Retinal pigment epithelial cell (primary cell): ENCODE measurements at regions not wholly inside any gene's neighbourhood (a gene's known extent, or its start where the extent isn't known, plus 50 kb on each side); places are given as distances from the start of the nearest gene placed in this dataset.

ENCODE experiments used
- DNase-seq: peaks from one replicate; pipeline ENCODE4 v3.0.0-alpha.2; 2010; ENCODE audit warnings: low read depth
- H3K4me3 ChIP-seq: 2 replicates; pipeline ENCODE4 v1.5.1; 2011; ENCODE audit warnings: mild to moderate bottlenecking, low read length, control low read depth, moderate library complexity
- CTCF ChIP-seq: conservative IDR thresholded peaks from 2 replicates; pipeline ENCODE4 v1.5.1; 2011; ENCODE audit warnings: low read depth, low read length, control low read depth, inconsistent platforms

- peak; percentile 22 for DNase-seq
- H3K4me3 ChIP-seq, result no peak overlapping the region
- no peak for TF ChIP-seq CTCF
Measured at GRCh38 chr10:8305876-8306652, 251.6 kb downstream of the GATA3 start.

- H3K4me3 ChIP-seq, result no peak overlapping the region
- no peak for TF ChIP-seq CTCF
- DNase-seq, result peak; percentile 19
Measured at GRCh38 chr10:8306685-8307364, 252.3 kb downstream of the GATA3 start.

GRCh38 chr10:8310930-8311329, 256.4 kb downstream of the GATA3 start:
- H3K4me3 ChIP-seq, result no peak overlapping the region
- DNase-seq, result no peak
- TF ChIP-seq CTCF, result no peak

GRCh38 chr10:8311526-8312070, 257.1 kb downstream of the GATA3 start:
- TF ChIP-seq CTCF, result no peak
- no peak overlapping the region for H3K4me3 ChIP-seq
- no peak for DNase-seq

- no peak for DNase-seq
- TF ChIP-seq CTCF, result no peak
- no peak overlapping the region for H3K4me3 ChIP-seq
Measured at GRCh38 chr10:8312079-8312478, 257.6 kb downstream of the GATA3 start.

- no peak overlapping the region for H3K4me3 ChIP-seq
- no peak for TF ChIP-seq CTCF
- DNase-seq, result peak; percentile 7
Measured at GRCh38 chr10:8312781-8313180, 258.3 kb downstream of the GATA3 start.
